ENCODE measurements at regions not wholly inside any gene's neighbourhood (a gene's known extent, or its start where the extent isn't known, plus 50 kb on each side); places are given as distances from the start of the nearest gene placed in this dataset.
"Not testable (repeated sequence)": the region's sequence is repeated elsewhere in the genome, so short reads cannot be mapped to it uniquely, and the experiment has no call there.

DNA sequence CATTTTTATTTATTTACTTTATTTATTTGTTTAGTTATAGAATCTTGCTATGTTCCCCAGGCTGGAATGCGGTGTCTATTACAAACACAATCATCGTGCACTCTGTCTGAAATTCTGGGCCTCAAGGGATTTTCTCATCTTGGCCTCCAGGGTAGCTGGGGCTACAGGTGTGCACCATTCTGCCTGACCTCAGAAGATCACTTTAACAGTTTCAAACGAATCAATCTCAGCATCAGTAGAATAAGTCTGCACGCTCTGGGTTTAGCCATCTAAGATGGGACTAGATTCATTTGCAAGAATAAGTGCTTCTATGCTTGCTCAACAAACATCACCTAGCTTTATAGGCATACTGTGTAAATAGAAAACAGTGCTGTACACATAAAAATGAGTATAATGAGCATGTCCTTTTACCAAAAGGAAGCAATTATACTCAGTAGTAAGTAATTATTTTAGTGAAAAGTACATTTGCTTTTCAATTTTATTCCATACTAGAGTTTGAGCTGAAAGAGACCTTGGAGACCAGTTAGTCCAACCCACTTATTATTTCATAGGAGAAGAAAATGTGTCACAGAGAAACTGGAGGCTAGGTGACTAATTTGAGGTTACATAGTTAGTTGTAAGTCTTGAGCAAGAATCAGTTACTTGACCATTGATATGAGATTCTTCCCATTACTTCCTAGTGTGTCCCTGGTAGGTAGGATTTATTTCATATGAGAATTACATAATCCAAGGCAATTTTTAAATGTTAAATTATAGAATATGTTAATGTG lies 456.5 kb upstream of the LMO3 start:
- no peak for DNase-seq
- no peak for ATAC-seq
- intact Hi-C loops (cut with DNase I, micrococcal nuclease) = no loop called here

DNA sequence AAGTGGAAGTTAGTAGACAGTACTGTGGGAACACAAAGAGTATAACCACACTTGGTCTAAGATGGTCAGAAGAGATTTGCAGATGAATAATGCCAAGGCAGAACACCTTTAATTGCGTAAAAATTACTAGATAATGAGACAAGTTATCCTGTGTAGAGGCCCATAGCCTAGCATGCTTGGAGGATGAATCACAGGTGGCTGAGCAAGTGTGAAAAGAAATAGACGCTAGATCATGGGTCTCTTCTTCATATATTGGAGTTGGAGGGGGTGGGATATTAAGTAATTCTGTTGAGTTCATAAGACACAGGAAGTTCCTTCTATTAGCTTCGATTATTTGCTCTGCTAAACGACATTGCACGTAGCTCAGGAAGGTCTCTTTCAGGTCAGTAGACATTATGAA lies 454.3 kb upstream of the LMO3 start:
- no peak for DNase-seq
- no peak for ATAC-seq
- intact Hi-C loops (cut with DNase I, micrococcal nuclease) = no loop called here

DNA sequence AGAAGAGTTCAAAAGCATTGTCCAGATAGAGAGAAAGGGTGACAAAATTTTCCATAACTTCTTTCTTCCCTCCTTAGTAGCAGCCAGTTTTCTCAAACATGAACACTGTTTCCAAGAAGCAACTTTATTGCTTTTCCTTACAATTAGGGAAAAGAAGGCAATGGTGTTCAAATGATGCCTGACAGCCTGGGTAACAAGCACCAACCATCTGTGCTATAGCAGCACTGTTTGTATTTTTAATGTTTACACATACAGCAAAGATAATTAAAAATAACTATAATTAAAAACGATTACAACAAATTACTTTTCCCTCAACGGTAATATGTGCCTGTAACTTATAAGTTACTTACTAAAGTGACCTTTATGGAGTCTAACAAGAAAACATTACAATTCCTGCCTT lies 450.6 kb upstream of the LMO3 start:
- intact Hi-C loops (cut with DNase I, micrococcal nuclease) = no loop called here
- ATAC-seq (no peak), DNase-seq (no peak)

DNA sequence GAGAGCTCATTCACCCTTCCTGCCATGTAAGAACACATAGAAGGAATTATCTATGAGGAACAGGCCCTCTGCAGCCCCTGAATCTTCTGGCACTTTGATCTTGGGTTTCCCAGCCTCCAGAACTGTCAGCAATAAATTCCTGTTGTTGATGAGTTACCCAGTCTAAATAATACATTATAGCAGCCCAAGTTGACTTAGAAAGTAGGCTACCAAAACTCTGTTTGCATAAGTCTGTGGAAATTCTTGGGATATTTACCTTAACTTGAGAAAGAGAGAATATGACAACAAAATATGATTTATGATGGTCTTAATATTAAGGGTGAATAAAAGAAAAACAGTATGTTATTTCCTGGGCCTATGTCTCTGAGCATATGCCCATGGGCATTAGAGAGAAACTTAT lies 433.0 kb upstream of the LMO3 start:
- DNase-seq (no peak), ATAC-seq (no peak)
- intact Hi-C loops (cut with DNase I, micrococcal nuclease) = no loop called here

DNA sequence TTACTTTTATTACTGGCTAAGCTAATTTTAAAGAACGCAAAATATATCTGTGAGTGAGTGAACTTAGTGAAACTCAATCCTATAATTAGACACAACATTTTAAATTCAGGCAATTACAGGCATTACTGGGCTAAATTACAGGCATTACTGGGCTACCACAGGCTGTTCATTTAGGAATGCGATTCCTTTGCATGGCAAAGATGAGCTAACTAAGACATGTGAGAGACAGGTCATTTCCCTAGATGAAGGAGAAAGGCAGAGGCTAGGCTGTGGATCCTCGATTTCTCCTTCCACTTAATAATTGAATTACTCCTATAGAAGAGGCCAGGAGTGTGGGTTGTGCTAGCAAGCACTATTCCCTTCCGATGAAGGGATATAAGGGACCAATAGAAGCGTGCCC lies 429.4 kb upstream of the LMO3 start:
- intact Hi-C loops (cut with DNase I, micrococcal nuclease) = no loop called here
- ATAC-seq (no peak), DNase-seq (no peak)

DNA sequence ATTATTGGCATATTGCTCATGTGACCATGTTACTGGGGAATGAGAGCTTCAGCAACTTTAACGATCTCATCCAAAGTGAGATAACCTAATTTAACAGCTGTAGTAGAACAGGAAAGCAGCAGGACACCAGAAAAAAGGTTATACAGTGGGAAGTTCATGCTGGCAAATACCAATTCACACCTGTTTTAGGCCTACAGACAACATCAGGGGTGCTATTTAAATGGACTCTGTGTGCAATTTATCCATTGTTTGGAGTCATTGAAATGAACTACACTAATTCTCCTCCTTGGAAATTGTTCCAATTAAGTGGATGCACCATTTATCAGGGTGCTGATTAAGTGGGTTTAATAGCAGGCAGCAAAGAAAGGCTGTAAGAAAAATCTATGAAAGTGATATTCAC lies 424.4 kb upstream of the LMO3 start:
- intact Hi-C loops (cut with DNase I, micrococcal nuclease) = no loop called here
- no peak for DNase-seq
- ATAC-seq = no peak

DNA sequence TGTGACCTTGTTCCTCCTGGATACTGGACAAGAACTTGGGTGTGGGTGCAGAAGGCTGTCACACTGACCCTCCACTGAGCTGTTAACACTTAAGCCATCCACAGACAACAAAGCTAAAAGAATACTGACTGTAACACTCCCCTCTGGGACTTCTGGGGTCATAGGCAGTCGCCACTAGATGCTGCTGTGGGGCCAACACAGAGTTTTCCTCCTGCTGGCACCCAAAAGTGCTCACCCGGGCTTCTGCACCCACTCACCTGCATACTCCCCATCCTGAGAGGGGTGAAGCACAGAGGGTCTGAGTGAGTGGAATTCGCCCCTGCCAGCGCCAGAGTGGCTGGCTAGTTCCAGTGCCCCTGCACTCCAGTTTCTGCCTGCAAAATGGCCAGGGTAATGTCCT lies 422.4 kb upstream of the LMO3 start:
- ATAC-seq = no peak
- intact Hi-C loops (cut with DNase I, micrococcal nuclease) = no loop called here
- no peak for DNase-seq

DNA sequence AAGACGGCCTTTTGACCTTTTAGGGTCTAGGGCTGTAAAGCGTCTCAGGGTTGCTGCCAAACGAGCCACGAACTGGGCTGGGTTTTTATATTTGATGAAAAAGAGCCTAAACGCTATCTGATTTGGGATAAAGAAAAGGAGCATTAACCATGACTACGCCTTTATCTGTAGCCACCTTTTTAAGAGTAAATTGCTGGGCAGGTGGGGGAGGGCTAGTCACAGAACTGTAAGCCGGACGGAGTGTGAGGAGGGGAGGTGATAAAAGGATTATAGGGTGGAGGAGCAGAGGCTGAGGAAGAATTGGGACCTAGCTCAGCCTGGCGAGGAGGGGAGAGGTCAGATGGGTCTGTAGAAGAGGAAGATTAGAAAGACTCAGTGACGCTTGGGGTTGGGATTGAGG lies 419.5 kb upstream of the LMO3 start:
- ATAC-seq; intact Hi-C loops (cut with DNase I, micrococcal nuclease); DNase-seq: not testable (repeated sequence)

DNA sequence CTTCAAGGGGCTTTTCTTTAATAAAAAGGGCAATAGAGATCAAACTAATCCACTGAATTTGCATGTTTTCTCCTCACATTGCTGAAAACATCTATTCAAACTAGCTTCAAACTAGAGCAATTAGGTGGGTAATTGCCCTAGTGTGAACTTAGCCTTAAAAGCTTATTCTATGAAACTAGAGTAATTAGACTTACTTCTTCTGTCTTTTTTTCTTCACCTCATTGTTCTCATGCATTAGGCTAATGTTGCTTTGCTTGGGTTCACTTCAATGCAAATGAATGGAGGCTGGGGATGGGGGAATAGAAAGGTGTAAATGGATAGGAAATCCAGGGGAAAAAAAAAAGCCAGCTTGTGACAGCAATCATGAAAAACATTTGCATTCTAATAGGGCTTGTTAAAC lies 414.8 kb upstream of the LMO3 start:
- intact Hi-C loops (cut with DNase I, micrococcal nuclease) = no loop called here
- no peak for DNase-seq
- no peak for ATAC-seq

DNA sequence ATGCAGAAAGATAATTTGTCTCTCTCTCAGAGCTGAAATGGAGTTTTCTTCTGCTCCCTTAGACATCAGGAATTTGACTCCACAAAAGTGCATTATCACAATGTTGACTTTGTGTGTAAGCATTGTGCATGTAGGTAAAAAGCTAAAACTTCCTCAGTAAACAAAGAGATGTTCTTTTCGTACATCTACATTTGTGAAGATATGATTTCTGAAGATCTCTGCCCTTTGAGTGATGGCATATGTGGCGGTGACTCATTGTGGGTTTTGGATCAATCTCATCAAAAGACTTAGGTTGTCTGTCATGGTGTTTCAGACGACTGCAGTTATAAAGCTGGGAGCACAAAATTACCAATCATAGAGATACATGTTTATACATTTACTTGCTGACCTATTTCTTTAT lies 411.4 kb upstream of the LMO3 start:
- intact Hi-C loops (cut with DNase I, micrococcal nuclease) = no loop called here
- ATAC-seq = no peak

DNA sequence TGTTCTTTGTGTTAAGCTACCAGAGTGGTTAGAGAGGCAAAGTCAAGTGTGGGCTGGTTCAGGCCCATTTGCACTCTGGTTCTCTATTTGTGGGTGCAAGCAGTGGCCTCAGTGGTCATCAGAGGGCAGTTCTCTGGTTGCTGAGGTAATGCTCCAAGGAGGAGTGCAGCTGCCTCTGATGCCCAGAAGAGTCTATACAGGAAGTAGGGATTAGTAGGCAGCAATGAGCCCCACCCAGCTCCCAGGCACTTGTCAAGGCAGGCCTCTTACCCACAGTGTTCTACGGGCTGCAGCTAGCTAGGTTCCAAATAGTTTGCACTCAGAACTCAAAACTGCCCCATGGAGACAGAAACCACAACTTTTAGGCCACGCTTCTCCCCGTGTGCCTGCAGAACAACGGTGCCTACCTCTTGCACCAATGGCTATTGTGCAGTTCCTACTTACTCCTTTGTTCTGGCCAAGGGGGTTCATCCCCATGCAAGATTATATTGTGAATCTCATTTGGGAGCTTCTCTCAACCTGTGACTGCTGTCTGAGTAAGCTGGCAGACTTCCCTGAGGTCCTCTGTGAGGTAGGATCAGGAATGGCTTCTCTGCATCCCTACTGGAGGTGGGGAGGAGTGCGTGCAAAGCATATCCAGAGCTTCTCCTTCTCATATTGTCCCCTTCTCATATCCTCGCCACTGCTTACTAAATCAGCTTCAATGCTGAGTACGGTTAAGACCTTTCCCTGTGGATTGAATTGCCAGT lies 410.3 kb upstream of the LMO3 start:
- DNase-seq (no peak), ATAC-seq (no peak)
- intact Hi-C loops (cut with DNase I, micrococcal nuclease) = no loop called here

More for the DNA sequence above, 411.4 kb upstream of the LMO3 start:
- DNase-seq = no peak

DNA sequence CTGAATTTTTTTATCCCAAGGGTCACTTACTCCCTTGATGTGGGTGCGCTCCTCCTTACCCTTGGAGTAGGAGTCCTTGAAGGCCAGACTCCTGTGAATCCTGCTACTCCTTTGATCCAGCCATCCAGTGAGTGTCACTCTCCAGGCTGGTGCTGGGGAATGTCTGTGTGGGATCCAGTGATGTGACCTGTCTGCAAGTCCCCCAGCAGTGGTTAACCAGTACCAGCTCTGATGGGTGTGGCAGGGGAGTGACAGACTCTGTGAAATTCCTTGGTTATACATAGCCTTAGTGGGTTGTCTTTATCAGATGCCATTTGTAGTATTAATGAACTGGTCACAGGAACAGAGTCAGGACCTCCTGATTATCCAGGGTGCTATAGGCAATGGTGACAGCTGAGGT lies 409.5 kb upstream of the LMO3 start:
- DNase-seq (no peak), ATAC-seq (no peak)
- intact Hi-C loops (cut with DNase I, micrococcal nuclease) = no loop called here

DNA sequence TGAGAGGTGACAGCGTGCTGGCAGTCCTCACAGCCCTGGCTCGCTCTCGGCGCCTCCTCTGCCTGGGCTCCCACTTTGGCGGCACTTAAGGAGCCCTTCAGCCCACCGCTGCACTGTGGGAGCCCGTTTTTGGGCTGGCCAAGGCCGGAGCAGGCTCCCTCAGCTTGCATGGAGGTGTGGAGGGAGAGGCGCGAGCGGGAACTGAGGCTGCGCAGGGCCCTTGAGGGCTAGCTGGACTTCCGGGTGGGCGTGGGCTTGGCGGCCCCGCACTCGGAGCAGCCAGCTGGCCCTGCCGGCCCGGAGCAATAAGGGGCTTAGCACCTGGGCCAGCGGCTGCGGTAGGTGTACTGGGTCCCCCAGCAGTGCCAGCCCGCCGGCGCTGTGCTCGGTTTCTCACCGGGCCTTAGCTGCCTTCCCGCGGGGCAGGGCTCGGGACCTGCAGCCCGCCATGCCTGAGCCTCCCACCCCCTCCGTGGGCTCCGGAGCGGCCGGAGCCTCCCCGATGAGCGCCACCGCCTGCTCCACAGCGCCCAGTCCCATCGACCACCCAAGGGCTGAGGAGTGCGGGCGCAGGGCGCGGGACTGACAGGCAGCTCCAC lies 401.6 kb upstream of the LMO3 start:
- intact Hi-C loops (cut with DNase I, micrococcal nuclease); DNase-seq; ATAC-seq: not testable (repeated sequence)

DNA sequence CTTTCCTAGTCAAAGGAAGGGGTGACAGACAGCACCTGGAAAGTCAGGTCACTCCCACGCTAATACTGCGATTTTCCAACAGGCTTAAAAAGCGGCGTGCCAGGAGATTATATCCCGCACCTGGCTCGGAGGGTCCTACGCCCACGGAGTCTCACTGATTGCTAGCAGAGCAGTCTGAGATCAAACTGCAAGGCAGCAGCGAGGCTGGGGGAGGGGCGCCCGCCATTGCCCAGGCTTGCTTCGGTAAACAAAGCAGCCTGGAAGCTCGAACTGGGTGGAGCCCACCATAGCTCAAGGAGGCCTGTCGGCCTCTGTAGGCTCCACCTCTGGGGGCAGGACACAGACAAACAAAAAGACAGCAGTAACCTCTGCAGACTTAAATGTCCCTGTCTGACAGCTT lies 392.6 kb upstream of the LMO3 start:
- ATAC-seq = not testable (repeated sequence)

DNA sequence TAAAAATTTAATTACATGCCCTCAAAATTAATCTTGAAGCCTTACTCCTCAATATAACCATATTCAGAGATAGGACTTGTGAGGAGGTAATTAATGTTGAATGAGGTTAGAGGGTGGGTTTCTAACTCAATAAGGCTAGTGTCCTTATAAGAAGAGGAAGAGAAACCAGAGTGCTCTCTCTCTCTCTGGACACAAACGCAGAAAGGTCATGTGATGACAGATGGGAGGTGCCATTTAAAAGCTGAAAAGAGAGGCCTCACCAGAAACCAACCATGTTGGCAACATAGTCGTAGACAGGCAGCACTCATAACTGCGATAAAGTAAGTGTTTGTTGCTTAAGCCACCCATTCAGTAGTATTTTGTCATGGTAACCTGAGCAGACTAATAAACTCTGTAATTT lies 378.5 kb upstream of the LMO3 start:
- no peak for ATAC-seq
- intact Hi-C loops (cut with DNase I, micrococcal nuclease) = no loop called here
- DNase-seq = no peak

More for the DNA sequence above, 392.6 kb upstream of the LMO3 start:
- DNase-seq; intact Hi-C loops (cut with DNase I, micrococcal nuclease): not testable (repeated sequence)

DNA sequence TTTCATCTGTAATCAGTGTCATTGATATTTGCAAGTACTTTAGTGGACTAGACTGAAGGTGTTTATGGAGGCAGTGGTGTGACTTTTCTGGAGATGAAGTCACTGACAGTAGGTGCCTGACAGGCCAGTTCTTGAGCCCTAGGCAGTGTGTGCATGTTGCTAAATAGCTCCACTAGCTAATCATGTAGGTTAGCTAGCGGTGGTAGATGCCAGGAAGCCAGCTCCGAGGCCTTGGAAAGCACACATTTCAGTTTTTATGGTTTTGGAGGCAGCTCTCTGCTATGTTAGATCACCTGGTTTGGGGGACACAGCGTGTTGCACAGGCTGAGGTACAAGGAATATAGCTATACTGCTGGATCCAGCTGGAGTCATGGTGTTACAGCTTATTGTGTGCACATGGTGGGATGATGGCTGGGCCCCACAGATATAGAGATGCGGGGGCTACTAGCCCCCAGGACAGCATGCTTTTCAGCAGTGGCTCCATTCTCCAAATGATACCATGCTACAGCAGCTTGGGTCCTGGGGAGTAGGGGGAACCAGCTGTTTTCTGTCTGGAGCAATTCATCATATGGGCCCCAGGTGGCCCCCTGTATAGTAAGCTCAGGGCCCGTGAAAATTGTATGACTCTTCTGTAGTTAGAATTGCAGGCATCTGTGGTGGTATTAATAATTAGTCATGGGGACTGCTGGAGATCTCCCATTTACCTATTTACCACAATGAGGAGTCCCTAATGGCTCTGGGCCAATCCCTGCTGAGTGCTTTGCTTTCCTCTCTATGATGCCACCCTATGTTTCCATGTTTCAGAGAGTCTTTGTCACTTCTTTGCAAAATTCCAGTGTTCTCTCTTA lies 367.2 kb upstream of the LMO3 start:
- no peak for ATAC-seq
- DNase-seq = no peak
- intact Hi-C loops (cut with DNase I, micrococcal nuclease) = no loop called here

DNA sequence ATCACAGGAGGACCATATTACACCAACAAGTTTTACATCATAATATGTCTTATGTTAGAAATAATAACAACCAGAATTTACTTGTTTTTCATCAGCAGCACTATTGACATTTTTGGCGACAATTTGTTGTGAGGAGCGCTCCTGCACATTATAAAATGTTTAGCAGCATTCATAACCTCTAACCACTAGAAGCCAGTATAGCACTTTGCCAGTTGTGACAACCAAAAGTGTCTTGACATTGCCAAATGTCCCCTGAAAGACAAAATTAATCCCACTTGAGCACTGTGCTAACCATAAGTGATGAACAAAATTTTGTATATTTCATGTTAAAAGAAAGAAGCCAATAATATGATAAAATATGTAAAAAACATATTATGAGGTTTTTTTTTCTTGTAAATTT lies 356.9 kb upstream of the LMO3 start:
- intact Hi-C loops (cut with DNase I, micrococcal nuclease) = no loop called here

DNA sequence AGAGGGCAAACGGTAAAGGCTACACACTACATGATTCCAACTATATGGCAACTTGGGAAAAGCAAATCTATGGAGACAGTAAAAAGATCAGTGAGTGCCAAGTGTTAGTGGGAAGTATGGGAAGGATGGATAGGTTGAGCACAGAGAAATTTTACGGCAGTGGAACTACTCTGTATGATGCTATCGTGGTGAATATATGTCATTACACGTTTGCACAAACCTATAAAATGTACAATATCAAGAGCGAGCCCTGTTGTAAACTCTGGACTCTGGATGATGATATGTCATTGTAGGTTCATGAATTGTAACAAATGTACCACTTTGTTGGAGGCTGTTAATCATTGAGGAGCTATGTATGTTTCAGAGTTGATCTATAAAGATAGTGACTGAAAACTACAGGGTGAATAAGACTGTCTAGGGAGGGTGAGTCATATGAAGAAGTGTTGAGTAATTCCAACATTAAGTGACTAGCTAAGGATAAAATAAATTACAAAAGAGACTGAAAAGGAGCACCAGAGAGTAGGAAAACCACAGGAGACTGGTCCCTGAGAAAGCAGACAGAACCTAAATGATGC lies 349.2 kb upstream of the LMO3 start:
- intact Hi-C loops (cut with DNase I, micrococcal nuclease) = no loop called here
- ATAC-seq (peak; percentile 89), DNase-seq (no peak)

More for the DNA sequence above, 356.9 kb upstream of the LMO3 start:
- ATAC-seq (no peak), DNase-seq (no peak)
